SK-MEL-5 (cell line): ENCODE measurements at regions not wholly inside any gene's neighbourhood (a gene's known extent, or its start where the extent isn't known, plus 50 kb on each side); places are given as distances from the start of the nearest gene placed in this dataset.

Source experiments
- DNase-seq: peaks from one replicate; pipeline ENCODE4 v3.0.0-alpha.2; 2016; ENCODE audit warnings: low read depth, low spot score
- in situ Hi-C: cut with HindIII; loops from 2 replicates; pipeline ENCODE4 v1.10.0; 2016; ENCODE audit warnings: low sequenced_read_pairs, high pct_unique_total_duplicates, low pct_unique_long_range_greater_than_20kb

DNA sequence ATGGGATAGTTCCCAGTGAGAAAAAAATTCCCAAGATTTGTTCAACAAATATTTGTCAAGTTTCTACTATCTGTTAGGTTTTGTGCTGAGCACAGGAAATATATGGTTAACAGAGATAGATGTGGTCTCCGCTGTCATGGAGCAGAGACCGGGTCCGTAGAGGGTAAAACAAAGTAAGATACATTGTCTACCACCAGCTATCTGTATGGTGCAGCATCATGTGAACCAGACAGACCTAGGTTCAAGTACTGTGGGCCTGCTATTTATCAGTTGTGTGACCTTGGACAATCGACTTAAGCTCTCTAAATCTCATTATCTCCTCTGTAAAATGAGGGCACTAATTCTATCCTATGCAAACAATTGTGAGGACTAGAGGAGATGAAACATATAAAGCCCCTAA lies 109.8 kb downstream of the DUSP10 start:
- in situ Hi-C loops = no loop called here
- DNase-seq = no peak

DNA sequence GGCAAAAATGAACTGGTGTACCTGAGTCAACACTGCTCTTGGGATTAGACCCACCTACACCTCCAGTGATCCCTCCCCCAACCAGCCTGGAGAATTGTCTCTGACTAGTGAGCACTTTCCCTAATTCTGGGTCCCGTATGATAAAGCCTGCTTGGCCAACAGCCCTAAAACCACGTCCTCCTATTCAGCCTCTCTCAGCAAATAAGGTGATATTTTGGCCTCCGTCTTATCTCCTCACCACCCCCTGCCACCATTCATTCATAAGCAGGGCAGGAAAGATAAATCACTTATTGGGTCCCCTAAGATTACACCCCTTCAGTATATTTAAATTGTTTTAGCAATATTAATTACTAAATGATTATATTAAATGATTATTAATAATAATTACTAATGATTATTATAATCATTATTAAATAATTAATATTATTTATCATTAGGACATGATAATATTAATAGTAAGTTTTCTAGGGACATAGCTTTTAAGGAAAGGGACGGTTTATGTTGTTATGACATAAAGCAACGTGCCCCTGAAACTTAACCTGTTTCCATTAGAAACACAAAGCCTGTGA lies 108.0 kb downstream of the DUSP10 start:
- DNase-seq = no peak
- in situ Hi-C loops = no loop called here

DNA sequence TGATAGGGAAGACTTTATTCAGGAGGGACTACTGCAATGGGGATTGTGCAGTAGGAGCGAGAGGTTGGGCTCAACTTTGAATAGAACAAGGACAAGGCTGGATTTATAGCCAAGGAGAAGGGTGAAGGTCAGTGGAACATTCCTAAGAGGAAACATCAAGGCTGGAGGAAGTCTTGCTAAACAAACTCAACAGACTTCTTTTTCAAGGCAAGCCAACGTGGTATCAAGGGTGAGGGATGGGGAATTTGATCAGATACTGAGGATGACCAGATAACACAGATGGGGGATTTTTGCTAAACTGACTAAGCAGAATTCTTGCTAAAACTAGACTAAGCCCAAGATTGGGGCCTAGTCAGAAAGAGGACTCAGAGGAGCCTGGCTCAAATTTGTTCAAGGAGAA lies 107.3 kb downstream of the DUSP10 start:
- no peak for DNase-seq
- in situ Hi-C loops = no loop called here

DNA sequence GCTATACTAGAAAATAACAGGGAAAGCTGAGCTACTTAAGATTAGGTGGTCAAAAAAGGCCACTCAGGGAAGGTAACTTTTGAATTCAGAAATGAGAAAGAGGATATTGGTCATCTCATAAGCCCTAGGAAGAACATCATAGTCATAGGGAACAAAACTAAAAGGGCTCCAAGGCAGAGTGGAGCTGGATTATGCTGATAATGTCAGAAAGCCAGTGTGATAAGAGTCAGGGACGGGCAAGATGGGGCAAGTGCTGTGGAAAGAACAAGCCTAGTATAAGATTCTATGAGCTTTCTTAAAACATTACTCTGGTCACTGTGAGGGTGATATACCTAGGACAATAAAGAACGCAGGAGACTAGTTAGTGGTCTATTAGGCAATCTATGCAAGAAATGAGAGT lies 106.6 kb downstream of the DUSP10 start:
- DNase-seq = no peak
- in situ Hi-C loops = no loop called here

DNA sequence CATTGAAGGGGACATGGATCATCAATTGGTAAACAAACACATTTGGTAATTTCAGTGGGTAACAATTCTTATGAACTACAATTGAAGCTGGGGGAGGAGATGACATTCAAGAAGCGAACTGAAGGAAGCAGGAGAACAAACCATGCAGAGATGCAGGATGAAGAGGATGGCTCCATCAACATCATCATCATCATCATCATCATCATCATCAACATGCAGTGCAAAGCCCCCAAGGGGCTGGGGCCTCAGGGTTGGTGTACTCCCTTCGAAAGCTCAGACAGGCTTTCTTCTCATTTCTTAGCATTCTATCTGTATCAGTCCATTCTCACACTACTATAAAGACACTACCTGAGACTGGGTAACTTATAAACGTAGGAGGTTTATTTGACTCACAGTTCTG lies 105.8 kb downstream of the DUSP10 start:
- no peak for DNase-seq
- in situ Hi-C loops = no loop called here

DNA sequence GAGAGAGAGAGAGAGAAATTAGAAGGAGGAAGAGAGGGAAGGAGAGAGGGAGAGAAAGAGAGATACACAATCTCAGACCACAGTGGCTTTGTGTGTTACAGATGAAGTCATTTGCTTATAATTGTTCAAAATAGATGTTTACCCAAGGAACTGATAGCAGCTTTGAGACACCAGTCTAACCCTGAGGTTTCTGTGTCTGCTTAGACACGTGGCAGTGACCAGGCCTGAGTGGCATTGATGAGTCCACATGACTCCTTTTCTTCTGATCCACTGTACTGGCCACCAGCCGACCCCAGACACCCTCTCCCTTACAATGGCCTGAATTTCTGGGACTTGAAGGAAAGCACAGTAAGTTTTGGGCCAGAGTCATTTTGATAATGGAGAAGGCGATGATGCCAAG lies 104.9 kb downstream of the DUSP10 start:
- no peak for DNase-seq
- in situ Hi-C loops = no loop called here

DNA sequence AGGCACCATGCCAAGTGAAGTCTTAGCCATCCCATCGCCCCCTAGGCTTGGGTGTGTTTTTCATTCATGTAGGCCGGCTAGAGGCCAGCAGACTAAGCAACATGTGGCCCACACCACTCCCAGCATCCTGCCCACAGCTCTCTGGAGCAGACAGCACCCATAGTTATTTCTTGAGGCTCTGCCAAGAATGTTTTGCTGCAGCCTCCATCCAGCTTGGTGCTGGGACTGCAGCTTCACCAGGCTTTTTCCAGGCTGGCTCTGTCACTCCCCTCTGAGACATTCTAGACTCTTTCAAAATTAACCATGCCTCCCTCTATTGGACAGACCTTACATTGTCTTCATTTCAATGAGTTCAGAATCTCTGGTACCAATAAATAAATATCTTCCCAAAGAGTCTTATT lies 104.2 kb downstream of the DUSP10 start:
- DNase-seq = peak; percentile 49

DNA sequence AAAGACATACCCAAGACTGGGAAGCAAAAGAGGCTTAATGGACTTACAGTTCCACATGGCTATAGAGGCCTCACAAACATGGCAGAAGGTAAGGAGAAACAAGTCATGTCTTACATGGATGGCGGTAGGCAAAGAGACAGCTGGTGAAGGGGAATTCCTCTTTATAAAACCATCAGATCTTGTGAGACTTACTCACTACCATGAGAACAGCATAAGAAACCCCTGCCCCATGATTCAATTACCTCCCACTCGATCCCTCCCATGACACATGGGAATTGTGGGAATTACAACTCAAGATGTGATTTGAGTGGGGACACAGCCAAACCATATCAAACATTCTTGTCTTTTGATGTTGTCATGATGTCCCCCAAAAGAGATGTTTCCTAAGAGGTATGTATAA lies 103.3 kb downstream of the DUSP10 start:
- in situ Hi-C loops = no loop called here
- DNase-seq = no peak

More for the DNA sequence above, 104.2 kb downstream of the DUSP10 start:
- in situ Hi-C loops = no loop called here

DNA sequence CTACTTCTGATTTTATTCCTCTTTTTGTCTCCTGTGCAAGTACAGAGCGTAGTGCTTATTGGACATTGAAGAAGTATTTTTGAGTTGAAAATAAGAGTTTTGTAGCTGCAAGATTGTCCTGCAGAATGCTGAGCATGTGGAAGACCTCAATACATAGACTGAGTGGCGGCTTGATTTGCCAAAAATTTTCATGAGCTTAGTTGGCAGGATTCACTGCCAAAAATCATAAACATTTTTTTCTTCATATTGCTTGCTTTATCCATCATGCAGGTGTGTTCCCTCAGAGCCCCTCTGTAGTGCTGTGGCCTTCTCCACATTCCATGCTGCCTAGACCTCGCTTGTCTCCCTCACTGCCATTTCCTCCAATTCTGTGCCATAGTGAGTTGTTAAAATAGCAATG lies 100.1 kb downstream of the DUSP10 start:
- in situ Hi-C loops = no loop called here
- DNase-seq = no peak

DNA sequence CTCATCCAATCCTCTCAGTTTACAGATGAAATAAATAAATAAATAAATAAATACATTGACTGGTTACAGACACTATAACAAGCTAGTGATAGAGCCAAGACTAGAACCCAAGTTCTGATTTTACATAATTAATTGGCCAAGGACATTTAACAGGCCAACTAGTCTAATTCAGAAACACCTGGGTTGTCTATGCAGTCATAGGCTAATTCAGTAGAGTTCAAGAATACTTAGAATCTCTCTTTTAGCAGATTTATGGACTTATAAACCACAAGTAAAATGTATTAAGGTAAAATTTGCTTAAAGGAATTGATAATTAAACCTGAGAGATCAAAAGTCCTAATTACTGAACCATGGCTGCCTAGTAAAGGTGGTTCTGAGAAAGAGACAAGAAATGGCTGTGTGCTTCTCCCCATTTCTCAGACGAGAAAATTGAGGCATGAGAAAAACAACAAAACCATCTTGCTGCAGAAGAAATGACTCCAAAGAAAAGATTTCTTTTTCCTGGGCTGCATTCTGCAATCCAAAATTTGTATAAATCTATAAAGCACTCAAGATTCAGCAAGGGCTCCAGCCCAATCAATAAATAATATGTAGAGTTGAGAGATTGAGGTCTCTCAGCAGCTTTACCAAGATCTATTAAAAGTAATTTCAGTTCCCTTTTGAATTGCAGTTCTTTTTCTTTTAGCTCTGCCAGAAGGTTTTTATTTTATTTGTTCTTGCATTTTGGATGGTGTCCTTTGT lies 98.3 kb downstream of the DUSP10 start:
- in situ Hi-C loops = no loop called here
- DNase-seq = no peak

DNA sequence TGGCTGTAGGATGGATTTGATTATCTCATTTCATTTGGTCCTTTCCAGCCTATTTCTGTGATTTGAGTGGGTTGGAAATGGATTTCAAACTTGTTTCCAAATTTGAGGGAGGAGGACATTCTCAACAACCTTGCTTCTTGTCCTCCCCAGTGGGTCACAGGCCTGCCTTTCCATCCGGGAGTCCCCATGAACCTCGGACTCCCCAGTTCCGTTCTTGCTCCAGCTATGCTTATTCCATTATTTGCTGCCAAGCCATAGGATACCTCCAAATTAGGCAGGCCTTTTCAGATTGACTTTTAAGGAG lies 97.8 kb downstream of the DUSP10 start:
- in situ Hi-C loops = no loop called here
- no peak for DNase-seq

DNA sequence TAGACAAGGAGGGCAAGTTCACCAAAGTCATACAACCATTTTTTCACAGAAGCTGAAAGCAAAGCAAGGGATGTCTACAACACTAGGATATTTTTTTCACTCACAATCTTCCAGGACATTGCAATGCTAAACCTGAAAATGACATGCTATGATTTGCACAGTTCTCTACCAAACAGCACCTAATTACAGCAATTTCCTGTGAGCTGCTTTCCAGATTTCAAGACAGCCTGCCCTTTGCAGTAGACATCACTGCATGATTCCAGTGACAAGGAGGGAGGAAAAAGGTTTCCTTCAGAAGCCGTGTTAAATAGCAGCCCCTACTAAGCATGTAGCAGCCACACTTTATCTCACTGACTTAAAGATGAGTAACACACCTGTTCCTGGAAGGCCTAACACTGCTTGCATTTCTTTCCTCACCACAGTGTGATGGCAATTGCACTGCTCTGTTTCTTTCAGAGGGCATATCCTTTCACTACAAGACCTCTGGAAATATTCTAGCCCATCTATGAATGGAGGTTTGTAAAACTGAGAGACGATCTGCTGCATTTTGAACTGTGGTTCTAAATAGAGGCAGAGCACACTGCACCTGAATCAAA lies 97.1 kb downstream of the DUSP10 start:
- no peak for DNase-seq
- in situ Hi-C loops = no loop called here

DNA sequence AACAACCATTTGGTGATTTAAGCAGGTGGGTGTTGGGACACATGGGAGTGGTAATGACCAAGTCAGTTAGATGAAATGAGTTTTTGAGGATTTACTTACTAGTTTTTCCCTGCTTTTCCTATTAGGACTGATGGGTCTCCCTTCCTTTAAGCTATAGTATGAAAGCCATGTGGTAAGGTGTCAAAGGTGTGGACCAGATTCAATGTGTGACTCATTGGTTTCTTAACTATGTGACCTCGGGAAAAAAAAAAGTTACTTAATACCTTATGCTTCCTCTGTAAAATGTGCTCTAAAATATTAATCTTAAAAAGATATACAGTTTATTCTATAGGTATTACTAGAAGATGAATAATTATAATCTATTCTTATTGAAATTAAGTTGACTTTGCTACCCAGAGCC lies 93.7 kb downstream of the DUSP10 start:
- no peak for DNase-seq
- in situ Hi-C loops = no loop called here
